ENCODE measurements at regions not wholly inside any gene's neighbourhood (a gene's known extent, or its start where the extent isn't known, plus 50 kb on each side); places are given as distances from the start of the nearest gene placed in this dataset.

GRCh38 chr3:162171970-162172369 lies 675.4 kb downstream of the OTOL1 start:
- no peaks in the 10 kb centered on the region for H3K27me3 ChIP-seq
- no peak overlapping the region for H3K4me3 ChIP-seq
- H3K9me3 ChIP-seq = peaks cover 0 to 4% (median 0%) of the 10 kb centered on the region in 3 donors
- TF ChIP-seq CTCF (IDR thresholded peaks at IDR 0.05) (no peak), EP300 (IDR thresholded peaks at IDR 0.05) (no peak), POLR2AphosphoS5 (IDR thresholded peaks at IDR 0.05) (no peak), POLR2A (IDR thresholded peaks at IDR 0.05) (no peak)
- H3K27ac ChIP-seq = no peak overlapping the region
- H3K4me1 ChIP-seq = no peaks in the 10 kb centered on the region
- ATAC-seq = no peak
- H3K36me3 ChIP-seq = no peaks in the 10 kb centered on the region
- WGBS, 2 donors (ENCODE audit: low coverage in 1 of 2) = 83 to 100% methylated on average over 1 of the region's 1 CpG

GRCh38 chr3:162175145-162175544 lies 678.5 kb downstream of the OTOL1 start:
- no peak for ATAC-seq
- Histone ChIP-seq H3K4me3 (no peak overlapping the region), H3K4me1 (no peaks in the 10 kb centered on the region), H3K36me3 (no peaks in the 10 kb centered on the region), H3K27ac (no peak overlapping the region), H3K27me3 (no peaks in the 10 kb centered on the region), H3K9me3 (peaks cover 0 to 4% (median 0%) of the 10 kb centered on the region in 3 donors)
- 90 to 96% methylated on average over 4 of the region's 4 CpGs for WGBS, 2 donors (ENCODE audit: low coverage in 1 of 2)
- TF ChIP-seq POLR2A (IDR thresholded peaks at IDR 0.05) (no peak), CTCF (IDR thresholded peaks at IDR 0.05) (no peak)

DNA sequence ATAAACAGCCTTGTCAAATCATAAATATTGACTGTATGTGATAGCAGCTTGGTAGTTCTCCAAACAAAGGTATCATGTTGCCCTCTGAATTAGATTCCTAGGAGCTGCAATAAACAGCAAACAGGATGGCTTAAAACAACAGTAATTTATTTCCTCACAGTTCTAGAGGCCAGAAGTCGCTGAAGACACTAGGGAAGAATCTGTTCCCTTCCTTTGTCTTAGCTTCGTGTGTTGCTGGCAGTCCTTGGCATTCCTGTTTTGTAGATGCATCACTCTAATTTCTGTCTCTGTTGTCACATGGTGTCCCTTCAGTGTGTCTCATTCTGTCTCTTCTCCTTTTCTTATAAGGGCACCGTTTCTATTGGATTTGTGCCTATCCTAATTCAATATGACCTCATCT lies 679.3 kb downstream of the OTOL1 start:
- TF ChIP-seq EP300 (IDR thresholded peaks at IDR 0.05) (no peak), CTCF (IDR thresholded peaks at IDR 0.05) (no peak), POLR2A (IDR thresholded peaks at IDR 0.05) (no peak), POLR2AphosphoS5 (IDR thresholded peaks at IDR 0.05) (no peak)
- peaks cover 0 to 4% (median 0%) of the 10 kb centered on the region in 3 donors for H3K9me3 ChIP-seq
- 59 to 70% methylated on average over 3 of the region's 3 CpGs for whole genome bisulfite sequencing, 2 donors (ENCODE audit: low coverage in 1 of 2)

DNA sequence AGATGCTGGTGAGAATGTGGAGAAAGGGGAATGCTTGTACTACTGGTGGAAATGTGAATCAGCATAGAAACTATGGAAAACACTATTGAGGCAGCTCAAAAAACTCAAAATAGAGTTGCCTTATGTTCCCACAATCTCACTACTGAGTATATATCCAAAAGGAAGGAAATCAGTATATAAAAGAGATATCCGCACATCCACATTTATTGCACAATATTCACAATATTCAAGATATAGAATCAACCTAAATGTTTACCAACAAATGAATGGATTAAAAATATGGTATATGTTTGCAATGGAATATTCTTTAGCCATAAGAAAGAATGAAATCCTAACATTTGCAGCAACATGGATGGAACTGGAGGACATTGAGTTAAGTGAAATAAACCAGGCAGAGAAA lies 686.8 kb downstream of the OTOL1 start:
- H3K4me1 ChIP-seq = no peaks in the 10 kb centered on the region
- TF ChIP-seq POLR2A (IDR thresholded peaks at IDR 0.05) (no peak), POLR2AphosphoS5 (IDR thresholded peaks at IDR 0.05) (no peak), CTCF (IDR thresholded peaks at IDR 0.05) (no peak), EP300 (IDR thresholded peaks at IDR 0.05) (no peak)
- 100% methylated on average over 1 of the region's 1 CpG for whole genome bisulfite sequencing, 2 donors (ENCODE audit: low coverage in 1 of 2)
- H3K36me3 ChIP-seq = no peaks in the 10 kb centered on the region
- H3K27ac ChIP-seq = no peak overlapping the region
- no peaks in the 10 kb centered on the region for H3K27me3 ChIP-seq
- ATAC-seq = no peak
- H3K4me3 ChIP-seq = no peak overlapping the region
- no peaks in the 10 kb centered on the region for H3K9me3 ChIP-seq

More for the DNA sequence above, 679.3 kb downstream of the OTOL1 start:
- Histone ChIP-seq H3K4me1 (no peaks in the 10 kb centered on the region), H3K4me3 (no peak overlapping the region), H3K36me3 (no peaks in the 10 kb centered on the region), H3K27me3 (no peaks in the 10 kb centered on the region), H3K27ac (no peak overlapping the region)
- ATAC-seq = no peak

GRCh38 chr3:162192340-162193029 lies 695.9 kb downstream of the OTOL1 start:
- 36 to 64% methylated on average over 1 of the region's 1 CpG for WGBS, 2 donors (ENCODE audit: low coverage in 1 of 2)
- Histone ChIP-seq H3K9me3 (no peaks in the 10 kb centered on the region), H3K27me3 (no peaks in the 10 kb centered on the region), H3K4me1 (no peaks in the 10 kb centered on the region), H3K27ac (no peak overlapping the region), H3K4me3 (no peak overlapping the region), H3K36me3 (no peaks in the 10 kb centered on the region)
- ATAC-seq = no peak
- TF ChIP-seq POLR2A (IDR thresholded peaks at IDR 0.05) = no peak
- no peak for TF ChIP-seq POLR2AphosphoS5 (IDR thresholded peaks at IDR 0.05)
- no peak for TF ChIP-seq CTCF (IDR thresholded peaks at IDR 0.05)
- TF ChIP-seq EP300 (IDR thresholded peaks at IDR 0.05) = no peak

All from gastroesophageal sphincter (tissue), 4 donors.